Stimulated activated CD8-positive, alpha-beta memory T cell treated with anti-CD3 and anti-CD28 coated beads, Interleukin-2, amount 100 ng/mL, for 1 hour (primary cell): ENCODE measurements at regions not wholly inside any gene's neighbourhood (a gene's known extent, or its start where the extent isn't known, plus 50 kb on each side); places are given as distances from the start of the nearest gene placed in this dataset.
"Not testable (repeated sequence)": the region's sequence is repeated elsewhere in the genome, so short reads cannot be mapped to it uniquely, and the experiment has no call there.

Source experiments
- DNase-seq, 2 donors: peaks; one replicate each; pipeline ENCODE4 v3.0.0-alpha.2; 2020; ENCODE audit warnings: low read depth in 2 of 2

- not testable (repeated sequence) for DNase-seq
Observed at GRCh38 chr5:119299242-119299614, 56.6 kb upstream of the TNFAIP8 start.

GRCh38 chr5:119299615-119300310, 56.1 kb upstream of the TNFAIP8 start:
- peak; percentile 64 to 79 for DNase-seq

- no peak for DNase-seq
Observed at GRCh38 chr5:119300311-119300670, 55.5 kb upstream of the TNFAIP8 start.

GRCh38 chr5:119301210-119301609, 54.6 kb upstream of the TNFAIP8 start:
- no peak for DNase-seq

- no peak for DNase-seq
Observed at GRCh38 chr5:119301906-119302305, 53.9 kb upstream of the TNFAIP8 start.

- no peak for DNase-seq
Observed at GRCh38 chr5:119302449-119302848, 53.4 kb upstream of the TNFAIP8 start.

- no peak for DNase-seq
Observed at GRCh38 chr5:119302916-119303897, 52.6 kb upstream of the TNFAIP8 start.

GRCh38 chr5:119304439-119305211, 51.2 kb upstream of the TNFAIP8 start:
- no peak for DNase-seq
